ENCODE measurements at regions not wholly inside any gene's neighbourhood (a gene's known extent, or its start where the extent isn't known, plus 50 kb on each side); places are given as distances from the start of the nearest gene placed in this dataset.
"Not testable (repeated sequence)": the region's sequence is repeated elsewhere in the genome, so short reads cannot be mapped to it uniquely, and the experiment has no call there.

- not testable (repeated sequence) for DNase-seq (ENCODE audit: low read depth)
Observed at GRCh38 chr21:35466681-35467080, 417.6 kb upstream of the RUNX1 start.

DNA sequence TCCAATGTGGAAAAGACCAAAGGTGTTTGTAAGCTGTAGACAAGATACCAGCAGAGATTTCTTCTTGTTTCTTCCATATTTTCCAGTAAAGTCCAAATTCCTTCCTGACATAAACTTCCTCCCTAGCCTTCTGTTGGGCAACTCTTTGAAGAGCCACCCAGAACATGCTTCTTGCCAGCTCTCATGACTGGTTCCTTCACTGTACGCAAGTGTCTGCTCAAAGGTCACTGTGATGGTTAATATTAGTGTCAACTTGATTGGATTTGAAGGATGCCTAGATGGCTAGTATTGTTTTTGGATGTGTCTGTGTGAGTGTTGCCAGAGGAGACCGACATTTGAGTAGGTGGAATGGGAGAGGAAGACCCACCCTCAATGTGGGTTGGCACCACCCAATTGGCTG, 416.6 kb upstream of the RUNX1 start:
- DNase-seq (ENCODE audit: low read depth), result no peak

- no peak for DNase-seq (ENCODE audit: low read depth)
Observed at GRCh38 chr21:35461700-35462099, 412.6 kb upstream of the RUNX1 start.

DNA sequence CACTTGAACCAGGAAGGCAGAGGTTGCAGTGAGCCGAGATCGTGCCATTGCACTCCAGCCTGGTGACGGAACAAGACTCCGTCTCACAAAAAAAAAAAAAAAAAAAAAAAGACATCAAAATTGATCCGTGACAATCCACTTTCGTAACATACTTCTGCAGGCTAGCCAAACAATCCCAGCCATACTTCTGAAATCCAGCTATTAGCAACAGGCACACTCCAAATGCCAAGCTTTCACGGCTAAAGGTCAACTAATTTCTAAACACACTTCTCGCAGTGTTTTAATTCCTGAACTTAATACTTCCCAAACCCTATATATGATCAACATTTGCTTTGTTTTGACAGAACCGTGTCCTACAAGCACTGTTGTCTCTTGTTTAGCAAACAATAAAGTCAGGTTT, 411.3 kb upstream of the RUNX1 start:
- DNase-seq (ENCODE audit: low read depth), result no peak

- no peak for DNase-seq (ENCODE audit: low read depth)
Observed at GRCh38 chr21:35458405-35458804, 409.3 kb upstream of the RUNX1 start.

- no peak for DNase-seq (ENCODE audit: low read depth)
Observed at GRCh38 chr21:35457097-35457804, 408.1 kb upstream of the RUNX1 start.

GRCh38 chr21:35451276-35451675, 402.2 kb upstream of the RUNX1 start:
- DNase-seq (ENCODE audit: low read depth), result no peak

DNA sequence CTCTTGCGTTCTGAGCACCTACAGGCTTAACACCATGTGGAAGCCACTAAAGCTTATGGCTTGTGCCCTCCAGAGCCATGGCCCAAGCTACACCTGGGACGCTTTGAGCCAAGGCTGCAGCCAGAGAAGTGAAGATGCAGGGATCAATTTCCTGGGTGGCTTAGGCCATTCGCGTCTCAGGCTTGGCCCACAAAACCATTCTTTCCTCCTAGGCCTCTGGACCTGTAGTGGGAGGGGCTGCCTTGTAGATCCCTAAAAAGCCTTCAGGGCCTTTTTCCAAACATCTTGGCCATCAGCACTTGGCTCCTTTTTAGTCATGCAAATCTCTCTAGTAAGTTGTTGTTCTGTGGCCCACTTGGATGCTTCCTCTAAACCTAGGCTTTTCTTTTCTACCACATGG, 401.7 kb upstream of the RUNX1 start:
- no peak for DNase-seq (ENCODE audit: low read depth)

GRCh38 chr21:35449846-35450245, 400.7 kb upstream of the RUNX1 start:
- DNase-seq (ENCODE audit: low read depth), result no peak

DNA sequence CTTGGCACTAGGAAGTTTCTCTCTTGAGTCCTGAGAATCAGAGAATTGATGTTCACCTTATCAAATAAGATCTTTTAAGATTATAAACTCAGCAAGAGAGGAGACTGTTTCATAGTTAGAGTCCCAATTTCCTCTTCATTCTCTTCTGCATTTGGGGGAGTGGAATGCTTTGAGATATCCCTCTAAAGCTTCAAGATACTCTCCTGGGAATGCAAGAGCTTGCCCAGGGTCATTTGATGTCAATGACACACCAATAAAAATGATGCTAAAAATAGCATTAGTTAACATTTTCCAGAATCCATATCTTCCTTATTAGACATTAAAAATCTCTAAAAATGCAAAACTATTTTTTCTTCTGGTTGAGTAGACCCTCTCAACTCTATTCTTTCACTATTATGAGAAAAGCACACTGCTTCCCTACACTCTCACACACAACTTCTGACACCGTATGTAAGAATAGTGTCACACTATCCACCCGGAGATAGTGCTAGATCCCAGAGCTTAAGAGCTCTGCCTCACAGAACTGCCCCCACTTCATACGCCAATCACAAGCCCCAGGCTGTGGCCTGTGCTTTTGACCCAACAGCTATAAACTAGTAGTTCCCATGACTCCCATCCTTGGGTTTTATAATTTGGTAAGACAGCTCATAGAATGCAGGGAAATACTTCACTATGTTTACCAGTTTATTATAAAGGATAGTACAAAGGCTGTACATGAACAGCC, 399.9 kb upstream of the RUNX1 start:
- no peak for DNase-seq (ENCODE audit: low read depth)

DNA sequence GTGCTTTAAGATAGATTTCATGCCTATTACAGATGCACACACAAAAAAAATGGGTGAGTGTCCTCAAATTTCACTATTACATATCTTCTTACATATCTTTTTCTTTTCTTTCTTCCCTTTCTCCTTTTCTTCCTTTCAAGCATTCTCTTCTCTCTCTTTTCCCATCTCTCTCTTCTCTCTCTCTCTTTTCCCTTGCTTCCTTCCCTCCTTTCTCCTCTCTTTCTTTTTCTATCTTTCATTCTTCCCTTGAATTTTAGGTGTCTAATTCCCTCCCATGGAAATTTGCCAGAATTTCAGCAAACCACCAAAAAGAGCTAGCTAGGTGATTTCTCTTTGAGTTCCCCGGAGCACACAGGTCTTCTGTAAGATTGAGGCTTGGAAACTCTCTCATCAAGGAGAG, 395.3 kb upstream of the RUNX1 start:
- no peak for DNase-seq (ENCODE audit: low read depth)

GRCh38 chr21:35441868-35442582, 392.9 kb upstream of the RUNX1 start:
- DNase-seq (ENCODE audit: low read depth), result no peak

DNA sequence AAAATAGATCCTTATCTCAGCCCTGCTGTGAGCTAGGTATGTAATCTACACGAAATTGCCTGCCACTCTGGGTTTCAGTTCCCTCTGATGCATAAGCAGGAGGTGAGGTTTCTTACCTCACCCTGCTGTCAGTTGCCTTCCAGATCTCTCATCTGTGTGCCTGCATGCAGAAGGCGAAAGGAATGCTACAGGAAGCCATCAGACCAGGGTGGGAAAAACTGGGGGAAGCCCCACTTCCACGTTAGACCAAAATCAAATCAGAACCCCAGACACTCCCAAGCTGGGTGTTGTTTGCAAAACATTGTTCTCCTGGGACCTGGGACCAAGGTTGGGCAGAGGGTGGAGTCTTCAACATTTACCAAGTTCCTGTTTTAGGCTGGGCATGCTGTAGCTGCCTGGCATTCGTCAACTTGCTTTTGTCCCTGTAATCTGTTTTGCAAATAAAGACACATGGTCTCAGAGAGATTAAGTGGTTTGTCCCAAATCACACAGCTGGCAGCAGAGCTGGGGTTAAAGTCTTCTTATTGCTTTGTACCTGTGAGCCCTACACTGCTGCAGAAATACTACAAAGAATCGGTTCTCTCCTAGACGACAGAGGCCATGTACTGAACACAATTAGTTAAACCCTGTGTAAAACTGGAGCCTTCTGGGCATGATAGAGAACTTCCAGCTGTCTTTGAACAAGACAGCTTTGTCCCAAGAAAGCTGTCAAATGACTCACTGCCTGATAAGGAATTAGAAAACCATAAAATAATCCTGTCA, 389.7 kb upstream of the RUNX1 start:
- no peak for DNase-seq (ENCODE audit: low read depth)

GRCh38 chr21:35437941-35438340, 388.8 kb upstream of the RUNX1 start:
- no peak for DNase-seq (ENCODE audit: low read depth)

DNA sequence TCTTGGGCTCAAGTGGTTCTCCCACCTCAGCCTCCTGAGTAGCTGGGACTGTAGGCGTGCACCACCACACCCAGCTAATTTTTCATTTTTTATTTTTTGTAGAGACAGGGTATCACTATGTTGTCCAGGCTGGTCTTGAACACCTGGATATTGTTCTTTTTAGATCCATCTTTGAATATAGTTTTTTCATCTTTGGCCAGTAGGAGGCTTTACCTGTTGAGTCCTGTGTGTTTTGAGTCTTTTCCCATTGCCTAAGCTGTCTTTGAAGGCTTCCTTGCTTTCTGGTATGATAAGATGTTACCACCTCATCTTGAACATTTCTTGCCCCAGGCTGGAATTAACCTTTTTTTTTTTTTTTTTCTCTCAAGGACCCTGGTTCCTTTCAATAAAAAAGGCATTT, 387.8 kb upstream of the RUNX1 start:
- no peak for DNase-seq (ENCODE audit: low read depth)

DNA sequence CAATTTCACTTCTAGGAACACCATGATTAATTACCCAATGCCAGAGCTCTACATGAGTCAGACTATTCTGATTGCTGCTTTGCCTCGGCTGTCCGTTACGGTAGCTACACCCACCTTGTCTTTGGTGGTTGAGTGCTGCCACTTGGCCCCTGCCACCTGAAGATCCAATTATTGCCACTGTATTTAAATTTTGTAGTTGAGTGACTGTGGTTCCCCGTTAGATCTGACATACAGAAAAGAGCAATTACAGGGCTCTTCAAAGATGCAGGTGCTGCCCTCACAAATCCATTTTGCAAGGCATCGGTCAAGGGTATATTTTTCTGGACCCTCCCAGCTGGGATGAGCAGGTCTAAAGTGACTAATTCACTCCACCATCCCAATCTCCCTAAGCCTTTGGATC, 383.5 kb upstream of the RUNX1 start:
- not testable (repeated sequence) for DNase-seq (ENCODE audit: low read depth)

- DNase-seq (ENCODE audit: low read depth), result no peak
Observed at GRCh38 chr21:35430260-35430659, 381.2 kb upstream of the RUNX1 start.

DNA sequence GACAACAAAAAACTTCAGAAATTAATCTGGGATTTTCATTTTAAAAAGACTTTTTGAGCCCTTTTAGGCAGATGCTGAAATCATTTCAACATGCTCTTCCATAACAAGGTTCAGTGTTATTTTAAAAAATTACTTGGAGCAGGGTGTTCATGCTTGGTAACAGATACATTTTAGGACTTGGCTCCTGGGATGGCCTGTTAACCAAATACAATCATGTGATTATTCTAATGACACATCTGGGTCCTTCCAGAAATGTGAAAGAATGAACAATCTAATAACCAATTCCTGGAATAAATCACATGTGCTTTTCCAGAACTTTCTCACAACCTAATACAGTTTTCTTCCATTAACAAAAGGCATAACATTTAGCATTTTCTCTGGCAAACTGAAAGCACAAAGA, 379.8 kb upstream of the RUNX1 start:
- no peak for DNase-seq (ENCODE audit: low read depth)

GRCh38 chr21:35428489-35428888, 379.4 kb upstream of the RUNX1 start:
- DNase-seq (ENCODE audit: low read depth), result no peak

DNA sequence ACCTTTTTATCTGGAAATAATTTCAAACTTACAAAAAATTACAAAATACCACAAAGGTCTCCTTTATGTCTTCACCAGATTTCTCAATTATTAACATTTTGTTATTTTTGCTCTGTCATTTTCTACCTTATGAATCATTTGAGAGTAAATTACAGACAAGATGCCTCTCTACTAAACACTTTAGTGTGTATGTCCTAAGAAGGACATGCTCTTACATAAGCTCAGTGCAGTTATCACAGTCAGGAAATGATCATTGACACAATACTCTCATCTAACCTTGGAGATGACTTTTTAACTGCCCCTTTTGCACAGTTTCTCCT, 378.9 kb upstream of the RUNX1 start:
- no peak for DNase-seq (ENCODE audit: low read depth)

GRCh38 chr21:35427320-35428000, 378.4 kb upstream of the RUNX1 start:
- DNase-seq (ENCODE audit: low read depth), result no peak

DNA sequence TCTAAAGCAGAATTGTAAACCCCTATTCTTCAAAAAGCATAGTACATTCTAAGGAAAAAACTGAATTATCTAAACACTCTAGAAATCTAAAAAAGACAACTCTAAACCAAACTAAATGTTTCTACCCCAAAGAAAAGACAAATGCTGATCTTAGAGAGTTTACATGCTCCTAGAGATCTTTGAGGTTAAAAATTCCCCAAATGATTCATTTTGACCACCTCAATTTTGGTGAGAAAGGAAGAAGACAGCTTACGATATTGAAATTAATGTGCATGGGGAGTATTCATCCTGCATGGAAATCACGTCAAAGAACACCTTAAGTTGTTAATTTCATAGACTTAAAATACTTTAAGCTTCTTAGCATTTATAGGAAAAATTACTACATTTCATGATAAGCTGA, 377.8 kb upstream of the RUNX1 start:
- no peak for DNase-seq (ENCODE audit: low read depth)
